Coronary artery (tissue), 2 donors: ENCODE measurements at regions not wholly inside any gene's neighbourhood (a gene's known extent, or its start where the extent isn't known, plus 50 kb on each side); places are given as distances from the start of the nearest gene placed in this dataset.

Experiments
- DNase-seq: peaks from one replicate; pipeline ENCODE4 v3.0.0-alpha.2; 2017; ENCODE audit warnings: low spot score
- H3K27ac ChIP-seq, 2 donors: fragments of 200-600 bp; sonication (generic); one replicate each; pipeline ENCODE4 v1.5.1; 2016 to 2019
- H3K4me3 ChIP-seq: fragments of 200-600 bp; sonication (generic); 2 replicates; pipeline ENCODE4 v1.5.1; 2016; ENCODE audit warnings: mild to moderate bottlenecking, moderate library complexity
- TF ChIP-seq, protein P1 (sequence below): fragments of 200-600 bp; sonication (generic); IDR thresholded peaks from one replicate; pipeline ENCODE4 v1.5.1; 2019; ENCODE audit warnings: antibody characterized with exemption

DNA sequence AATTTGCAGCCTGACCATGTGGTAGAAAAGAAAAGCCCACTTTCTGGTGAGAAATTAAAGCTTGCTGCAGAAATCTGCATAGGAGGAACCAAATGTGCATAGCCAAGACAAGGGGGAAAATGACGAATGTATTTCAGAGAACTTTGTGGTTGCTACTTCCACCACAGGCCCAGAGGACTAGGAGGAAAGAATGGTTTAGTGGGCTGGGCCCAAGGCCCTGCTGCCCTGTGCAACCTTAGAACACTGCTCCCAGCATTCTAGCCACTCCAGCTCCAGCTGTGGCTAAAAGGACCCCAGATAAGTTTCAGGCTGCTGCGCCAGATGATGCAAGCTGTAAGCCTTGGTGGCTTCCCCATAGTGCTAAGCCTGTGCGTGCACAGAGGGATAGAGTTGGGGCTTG, 764.3 kb downstream of the SLC6A15 start:
- DNase-seq, result no peak
- TF ChIP-seq, protein P1, sequence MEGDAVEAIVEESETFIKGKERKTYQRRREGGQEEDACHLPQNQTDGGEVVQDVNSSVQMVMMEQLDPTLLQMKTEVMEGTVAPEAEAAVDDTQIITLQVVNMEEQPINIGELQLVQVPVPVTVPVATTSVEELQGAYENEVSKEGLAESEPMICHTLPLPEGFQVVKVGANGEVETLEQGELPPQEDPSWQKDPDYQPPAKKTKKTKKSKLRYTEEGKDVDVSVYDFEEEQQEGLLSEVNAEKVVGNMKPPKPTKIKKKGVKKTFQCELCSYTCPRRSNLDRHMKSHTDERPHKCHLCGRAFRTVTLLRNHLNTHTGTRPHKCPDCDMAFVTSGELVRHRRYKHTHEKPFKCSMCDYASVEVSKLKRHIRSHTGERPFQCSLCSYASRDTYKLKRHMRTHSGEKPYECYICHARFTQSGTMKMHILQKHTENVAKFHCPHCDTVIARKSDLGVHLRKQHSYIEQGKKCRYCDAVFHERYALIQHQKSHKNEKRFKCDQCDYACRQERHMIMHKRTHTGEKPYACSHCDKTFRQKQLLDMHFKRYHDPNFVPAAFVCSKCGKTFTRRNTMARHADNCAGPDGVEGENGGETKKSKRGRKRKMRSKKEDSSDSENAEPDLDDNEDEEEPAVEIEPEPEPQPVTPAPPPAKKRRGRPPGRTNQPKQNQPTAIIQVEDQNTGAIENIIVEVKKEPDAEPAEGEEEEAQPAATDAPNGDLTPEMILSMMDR, result no peak
- Histone ChIP-seq H3K4me3 (no peak overlapping the region), H3K27ac (no peak overlapping the region)

DNA sequence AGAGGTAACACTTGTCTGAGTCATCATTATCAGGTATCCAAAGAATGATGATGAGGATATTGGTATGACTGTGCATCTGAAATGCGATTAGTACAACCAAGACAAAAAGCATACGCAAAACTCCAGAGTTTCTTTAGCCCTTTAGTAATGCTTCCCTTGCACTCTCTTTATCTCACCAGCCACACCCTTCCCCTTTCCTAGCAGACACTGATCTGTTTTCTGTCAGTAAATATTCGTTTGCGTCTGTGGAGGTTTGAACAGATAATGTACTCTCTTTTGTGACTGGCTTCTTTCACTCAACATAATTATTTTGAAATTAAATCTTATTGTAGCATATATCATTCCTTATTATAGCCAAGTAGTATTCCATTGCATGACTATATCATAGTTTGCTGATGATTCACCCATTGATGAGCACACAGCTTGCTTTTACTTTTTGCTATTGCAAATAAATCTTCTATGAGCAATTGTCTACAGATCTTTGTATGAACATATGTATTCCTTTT, 775.7 kb downstream of the SLC6A15 start:
- Histone ChIP-seq H3K4me3 (no peak overlapping the region), H3K27ac (no peak overlapping the region)
- TF ChIP-seq, protein P1, result no peak
- DNase-seq, result no peak

DNA sequence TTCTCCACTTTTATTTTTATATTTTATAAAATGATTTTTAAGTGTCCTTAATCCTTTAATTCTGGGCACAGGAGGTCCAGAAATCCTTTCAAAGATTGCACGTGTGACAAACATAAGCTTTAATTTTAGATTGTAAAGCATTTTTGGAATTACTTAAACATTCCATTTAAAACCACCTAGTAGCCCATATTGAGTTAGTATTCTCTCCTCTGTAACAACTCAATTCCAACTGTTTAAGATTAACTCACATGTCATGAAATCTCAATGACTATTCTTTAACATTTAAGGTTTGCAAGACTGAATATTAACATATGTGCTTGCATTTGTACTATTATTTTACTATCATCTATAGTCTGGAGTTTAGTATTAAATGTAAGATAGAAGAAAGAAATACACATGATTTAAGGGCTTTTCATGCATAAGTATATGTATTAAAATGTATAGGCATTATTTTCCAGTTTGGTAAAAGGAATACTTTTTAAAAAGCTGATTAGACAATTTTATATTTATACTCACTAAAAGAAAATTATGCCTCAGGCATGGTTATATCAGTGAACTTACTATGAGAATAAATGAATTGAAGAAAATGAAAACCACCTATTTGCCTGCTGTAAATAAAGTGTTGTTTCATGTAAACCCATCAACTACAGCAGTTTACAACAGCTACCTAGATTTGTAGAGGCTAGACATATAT, 776.9 kb downstream of the SLC6A15 start:
- no peak overlapping the region for H3K27ac ChIP-seq
- no peak for DNase-seq
- TF ChIP-seq, protein P1, result no peak
- no peak overlapping the region for H3K4me3 ChIP-seq

DNA sequence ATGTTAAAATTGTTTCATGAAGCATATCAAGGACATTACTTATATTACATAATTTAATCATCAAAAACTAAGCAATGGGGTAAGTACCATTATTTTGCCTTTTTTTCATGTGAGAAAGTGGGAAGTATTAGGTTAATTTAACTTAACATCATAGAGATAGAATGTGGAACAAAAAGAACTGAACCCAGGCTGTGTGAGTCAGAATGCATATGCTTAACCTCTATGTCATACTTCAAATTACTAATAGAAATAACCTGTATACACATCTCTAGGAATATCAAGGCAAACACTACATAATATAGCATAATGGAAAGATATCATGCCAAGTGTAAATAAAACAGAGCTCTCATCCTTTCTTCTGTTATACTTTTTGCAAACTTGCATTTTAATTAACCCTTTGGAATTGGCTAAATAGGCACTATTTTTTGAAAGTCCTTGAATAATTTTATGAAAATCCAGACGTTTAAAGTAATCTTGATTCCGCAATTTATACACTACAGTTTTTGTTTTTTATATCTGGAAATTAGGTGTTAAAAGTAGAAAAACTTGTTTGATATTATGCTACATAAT, 777.7 kb downstream of the SLC6A15 start:
- no peak overlapping the region for H3K27ac ChIP-seq
- no peak overlapping the region for H3K4me3 ChIP-seq
- DNase-seq, result no peak
- TF ChIP-seq, protein P1, result no peak

DNA sequence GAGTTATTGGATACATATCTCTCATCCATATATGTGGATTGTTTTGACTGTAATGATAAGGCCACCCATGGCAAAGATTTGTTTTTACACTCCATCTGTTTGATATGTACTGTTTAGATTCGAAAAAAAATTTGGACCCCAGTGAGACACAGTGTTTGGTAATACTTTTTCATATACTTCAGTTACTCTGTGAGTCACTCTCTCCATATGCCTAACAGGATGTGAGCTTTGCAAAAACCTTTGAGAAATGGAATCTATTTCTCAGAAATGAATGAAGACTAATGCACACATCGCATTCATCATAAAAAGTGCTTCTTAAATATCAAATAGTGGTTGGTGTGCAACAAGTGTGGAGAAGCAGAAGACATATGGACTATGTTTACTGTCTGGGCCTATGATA, 781.5 kb downstream of the SLC6A15 start:
- DNase-seq, result no peak
- Histone ChIP-seq H3K27ac (no peak overlapping the region), H3K4me3 (no peak overlapping the region)
- TF ChIP-seq, protein P1, result no peak

DNA sequence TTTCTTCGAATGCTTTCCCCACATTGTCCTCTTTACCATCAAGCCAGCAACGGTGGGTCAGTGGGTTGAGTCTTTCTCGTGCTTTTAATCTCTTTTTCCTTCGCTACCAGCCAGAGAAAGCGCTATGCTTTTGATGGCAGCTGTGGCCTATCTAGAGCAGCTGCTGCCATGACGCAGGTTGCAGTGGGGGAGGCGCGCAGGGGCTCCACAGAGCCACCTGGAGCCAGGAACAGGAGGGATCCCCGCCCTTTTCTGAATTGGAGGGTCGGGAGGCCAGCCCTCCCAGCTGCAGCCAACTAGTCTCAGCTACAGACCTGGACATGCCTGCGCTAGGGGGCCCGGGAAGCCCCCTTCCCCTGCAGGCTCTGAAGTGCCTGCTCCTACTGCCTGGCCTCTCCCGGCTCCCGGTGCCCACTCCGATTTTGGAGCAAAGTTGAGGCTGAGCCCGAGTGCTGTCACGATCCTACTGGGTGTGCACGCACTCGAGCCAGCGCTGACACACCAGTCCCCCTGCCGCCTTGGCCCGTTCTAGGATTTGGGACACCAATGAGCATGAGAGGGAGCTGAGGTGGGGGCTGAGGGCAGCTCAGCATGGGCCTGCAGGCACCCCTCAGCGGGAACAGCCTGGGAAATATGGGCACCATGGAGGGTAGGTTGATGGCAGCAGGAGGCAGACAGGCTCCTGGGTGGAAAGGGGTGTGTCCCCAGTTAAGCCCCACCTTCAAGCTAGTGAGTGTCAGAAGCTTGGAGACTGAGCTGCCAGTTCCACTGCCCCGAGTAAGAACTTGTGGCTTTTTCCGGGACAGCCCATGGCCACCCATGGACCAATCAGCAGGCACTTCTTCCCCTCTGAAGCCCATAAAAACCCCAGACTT, 784.2 kb downstream of the SLC6A15 start:
- no peak overlapping the region for H3K27ac ChIP-seq
- DNase-seq, result no peak
- TF ChIP-seq, protein P1, result no peak
- no peak overlapping the region for H3K4me3 ChIP-seq
